Dedifferentiated amniotic fluid mesenchymal stem cell (primary cell): ENCODE measurements at regions not wholly inside any gene's neighbourhood (a gene's known extent, or its start where the extent isn't known, plus 50 kb on each side); places are given as distances from the start of the nearest gene placed in this dataset.

Source experiments
- DNase-seq: peaks from one replicate; pipeline ENCODE4 v3.0.0-alpha.2; 2016; ENCODE audit errors: extremely low spot score

GRCh38 chr7:26036092-26036491 is 115.9 kb upstream of the NFE2L3 start:
- no peak for DNase-seq

- DNase-seq: no peak
These were observed 113.6 kb upstream of the NFE2L3 start for GRCh38 chr7:26038201-26038990.

GRCh38 chr7:26040085-26040484 is 111.9 kb upstream of the NFE2L3 start:
- no peak for DNase-seq

- no peak for DNase-seq
These were observed 109.8 kb upstream of the NFE2L3 start for GRCh38 chr7:26042237-26042636.

- DNase-seq: no peak
These were observed 108.2 kb upstream of the NFE2L3 start for GRCh38 chr7:26043801-26044200.

GRCh38 chr7:26044320-26044719 is 107.7 kb upstream of the NFE2L3 start:
- no peak for DNase-seq

- DNase-seq: no peak
These were observed 105.8 kb upstream of the NFE2L3 start for GRCh38 chr7:26046150-26046549.

- DNase-seq: no peak
These were observed 105.1 kb upstream of the NFE2L3 start for GRCh38 chr7:26046878-26047277.

GRCh38 chr7:26048663-26049062 is 103.3 kb upstream of the NFE2L3 start:
- DNase-seq: no peak

- no peak for DNase-seq
These were observed 102.9 kb upstream of the NFE2L3 start for GRCh38 chr7:26049081-26049480.

- DNase-seq: no peak
These were observed 101.0 kb upstream of the NFE2L3 start for GRCh38 chr7:26051021-26051420.

GRCh38 chr7:26052706-26053105 is 99.3 kb upstream of the NFE2L3 start:
- DNase-seq: no peak

GRCh38 chr7:26054386-26054785 is 97.6 kb upstream of the NFE2L3 start:
- no peak for DNase-seq

GRCh38 chr7:26055241-26055640 is 96.8 kb upstream of the NFE2L3 start:
- no peak for DNase-seq

GRCh38 chr7:26060733-26061677 is 91.0 kb upstream of the NFE2L3 start:
- DNase-seq: no peak

- DNase-seq: no peak
These were observed 90.1 kb upstream of the NFE2L3 start for GRCh38 chr7:26061678-26062603.

GRCh38 chr7:26065652-26066051 is 86.3 kb upstream of the NFE2L3 start:
- no peak for DNase-seq

GRCh38 chr7:26066736-26067135 is 85.3 kb upstream of the NFE2L3 start:
- DNase-seq: no peak

GRCh38 chr7:26070290-26070689 is 81.7 kb upstream of the NFE2L3 start:
- DNase-seq: no peak

- DNase-seq: no peak
These were observed 80.2 kb upstream of the NFE2L3 start for GRCh38 chr7:26071622-26072456.

- DNase-seq: no peak
These were observed 79.0 kb upstream of the NFE2L3 start for GRCh38 chr7:26073041-26073440.
